WTC11 (cell line): ENCODE measurements at regions not wholly inside any gene's neighbourhood (a gene's known extent, or its start where the extent isn't known, plus 50 kb on each side); places are given as distances from the start of the nearest gene placed in this dataset.

ENCODE experiments used
- ATAC-seq: fragments of 200-7000 bp; cut with Tn5 transposase; 2 replicates; pipeline ENCODE4 v1.10.0; 2021; ENCODE audit warnings: mild to moderate bottlenecking, moderate library complexity
- CTCF ChIA-PET: fragments of 300-600 bp; sonication (Branson Sonifier 250); formaldehyde crosslinking; loops from one replicate; lab custom pipeline; 2021; ENCODE audit warnings: antibody characterized with exemption; lab: Charles Lee
- POLR2A ChIA-PET: fragments of 350-600 bp; sonication (Branson Sonifier 250); formaldehyde crosslinking; loops from one replicate; lab custom pipeline; 2021; ENCODE audit warnings: antibody characterized with exemption; lab: Charles Lee
- DNase-seq: peaks from one replicate; pipeline ENCODE4 v3.0.0; 2021; ENCODE audit warnings: low spot score
- H3K27ac Mint-ChIP-seq: 2 replicates; pipeline ENCODE4 v1.8.0; 2021; ENCODE audit warnings: mixed read lengths
- H3K27me3 Mint-ChIP-seq: 2 replicates; pipeline ENCODE4 v1.8.0; 2021; ENCODE audit warnings: low read depth, mild to moderate bottlenecking, moderate library complexity, mixed read lengths
- H3K36me3 Mint-ChIP-seq: 2 replicates; pipeline ENCODE4 v1.8.0; 2021; ENCODE audit warnings: mixed read lengths
- H3K4me1 Mint-ChIP-seq: 2 replicates; pipeline ENCODE4 v1.8.0; 2022; ENCODE audit warnings: mixed read lengths
- H3K4me3 Mint-ChIP-seq: 2 replicates; pipeline ENCODE4 v1.8.0; 2021; ENCODE audit warnings: mild to moderate bottlenecking, moderate library complexity, mixed read lengths
- H3K9me3 Mint-ChIP-seq: 2 replicates; pipeline ENCODE4 v1.8.0; 2021; ENCODE audit warnings: mixed read lengths
- ATF1 ChIP-seq: sonication (generic); formaldehyde crosslinking; IDR thresholded peaks from 2 replicates; pipeline ENCODE4 v1.8.1; 2023; ENCODE audit warnings: mild to moderate bottlenecking, moderate library complexity, missing genetic modification reagents
- CBFB ChIP-seq: sonication (generic); formaldehyde crosslinking; IDR thresholded peaks from 2 replicates; pipeline ENCODE4 v1.8.1; 2022; ENCODE audit warnings: mild to moderate bottlenecking, low read depth, missing genetic modification reagents
- CREB1 ChIP-seq: sonication (generic); formaldehyde crosslinking; IDR thresholded peaks from 2 replicates; pipeline ENCODE4 v1.8.0; 2023; ENCODE audit warnings: mild to moderate bottlenecking, missing genetic modification reagents
- E2F5 ChIP-seq: sonication (generic); formaldehyde crosslinking; IDR thresholded peaks from 2 replicates; pipeline ENCODE4 v1.8.1; 2022; ENCODE audit warnings: mild to moderate bottlenecking, moderate library complexity, missing genetic modification reagents
- EMX1 ChIP-seq: fragments of 250-450 bp; sonication (Bioruptor Pico); IDR thresholded peaks from 2 replicates; pipeline ENCODE4 v1.8.0; 2021; ENCODE audit warnings: mild to moderate bottlenecking
- FOXP1 ChIP-seq: sonication (generic); formaldehyde crosslinking; IDR thresholded peaks from 2 replicates; pipeline ENCODE4 v1.8.0; 2022; ENCODE audit warnings: missing genetic modification reagents, mild to moderate bottlenecking, moderate library complexity, borderline replicate concordance
- GABPB1 ChIP-seq: sonication (generic); formaldehyde crosslinking; IDR thresholded peaks from 2 replicates; pipeline ENCODE4 v1.8.1; 2023; ENCODE audit warnings: mild to moderate bottlenecking, missing genetic modification reagents
- GRHL2 ChIP-seq: fragments of 250-450 bp; sonication (Bioruptor Pico); IDR thresholded peaks from 2 replicates; pipeline ENCODE4 v1.8.0; 2022; ENCODE audit warnings: mild to moderate bottlenecking, moderate library complexity; ENCODE audit not compliant: insufficient replicate concordance, severe bottlenecking
- GTF2I ChIP-seq: fragments of 250-450 bp; sonication (Bioruptor Pico); conservative IDR thresholded peaks from 2 replicates; pipeline ENCODE4 v1.4.0; 2021; ENCODE audit warnings: mild to moderate bottlenecking
- HMGA2 ChIP-seq: fragments of 250-450 bp; sonication (Bioruptor Pico); IDR thresholded peaks from 2 replicates; pipeline ENCODE4 v1.4.0; 2021; ENCODE audit warnings: mild to moderate bottlenecking, moderate library complexity
- MXD4 ChIP-seq: fragments of 250-450 bp; sonication (Bioruptor Pico); IDR thresholded peaks from 2 replicates; pipeline ENCODE4 v1.8.0; 2021; ENCODE audit warnings: mild to moderate bottlenecking, moderate library complexity, borderline replicate concordance
- MYBL2 ChIP-seq: sonication (generic); formaldehyde crosslinking; IDR thresholded peaks from 2 replicates; pipeline ENCODE4 v1.8.1; 2023; ENCODE audit warnings: mild to moderate bottlenecking, moderate library complexity, missing genetic modification reagents
- RORB ChIP-seq: fragments of 250-450 bp; sonication (Bioruptor Pico); IDR thresholded peaks from 2 replicates; pipeline ENCODE4 v1.9.0; 2021; ENCODE audit warnings: mild to moderate bottlenecking
- SMAD3 ChIP-seq: sonication (generic); formaldehyde crosslinking; IDR thresholded peaks from 2 replicates; pipeline ENCODE4 v1.8.0; 2022; ENCODE audit warnings: missing genetic modification reagents, mild to moderate bottlenecking, borderline replicate concordance
- SP1 ChIP-seq: sonication (generic); formaldehyde crosslinking; conservative IDR thresholded peaks from 2 replicates; pipeline ENCODE4 v1.8.1; 2022; ENCODE audit warnings: missing genetic modification reagents
- TCF7 ChIP-seq: sonication (generic); formaldehyde crosslinking; IDR thresholded peaks from 2 replicates; pipeline ENCODE4 v1.8.0; 2022; ENCODE audit warnings: mild to moderate bottlenecking, low read depth, missing genetic modification reagents, moderate library complexity
- ZNF138 ChIP-seq: sonication (generic); formaldehyde crosslinking; conservative IDR thresholded peaks from 2 replicates; pipeline ENCODE4 v1.8.1; 2022; ENCODE audit warnings: mild to moderate bottlenecking, moderate library complexity, missing genetic modification reagents
- ZNF263 ChIP-seq: sonication (generic); formaldehyde crosslinking; IDR thresholded peaks from 2 replicates; pipeline ENCODE4 v1.8.1; 2022; ENCODE audit warnings: low read depth, mild to moderate bottlenecking, moderate library complexity, missing genetic modification reagents
- ZNF416 ChIP-seq: fragments of 250-450 bp; sonication (Bioruptor Pico); IDR thresholded peaks from 2 replicates; pipeline ENCODE4 v1.9.0; 2021; ENCODE audit warnings: mild to moderate bottlenecking, inconsistent platforms
- TF ChIP-seq, protein P1 (sequence below): fragments of 250-450 bp; sonication (Bioruptor Pico); IDR thresholded peaks from 2 replicates; pipeline ENCODE4 v1.9.0; 2021; ENCODE audit warnings: moderate library complexity, mild to moderate bottlenecking, inconsistent platforms, borderline replicate concordance
- TF ChIP-seq, protein P2 (sequence below): sonication (generic); formaldehyde crosslinking; conservative IDR thresholded peaks from 2 replicates; pipeline ENCODE4 v1.8.1; 2022; ENCODE audit warnings: mild to moderate bottlenecking, missing genetic modification reagents
- TF ChIP-seq, protein P3 (sequence below): sonication (generic); formaldehyde crosslinking; IDR thresholded peaks from 2 replicates; pipeline ENCODE4 v1.8.1; 2022; ENCODE audit warnings: low read depth, mild to moderate bottlenecking, moderate library complexity, missing genetic modification reagents, borderline replicate concordance
- TF ChIP-seq, protein P4 (sequence below): sonication (generic); formaldehyde crosslinking; IDR thresholded peaks from 2 replicates; pipeline ENCODE4 v1.8.0; 2023; ENCODE audit warnings: missing genetic modification reagents, mild to moderate bottlenecking, borderline replicate concordance

DNA sequence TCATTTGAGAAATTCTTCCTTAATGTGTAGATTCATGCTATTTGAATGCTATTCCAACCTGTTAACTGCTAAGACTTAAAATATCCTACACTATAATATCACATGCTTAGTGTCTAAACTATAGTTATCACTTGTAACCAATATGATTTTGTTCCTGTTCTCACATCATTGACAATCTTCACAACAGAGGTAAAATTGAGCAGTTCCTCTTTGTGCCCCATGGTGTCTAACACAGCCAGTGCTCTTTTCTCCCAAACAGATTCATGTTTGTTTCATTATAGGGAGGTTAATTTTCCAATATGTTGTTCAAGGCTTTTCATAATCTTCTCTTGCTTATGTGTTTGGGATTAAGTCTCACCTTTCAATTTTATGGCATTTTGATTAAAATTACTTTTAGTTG is 591.1 kb downstream of the ZPLD1 start:
- CTCF ChIA-PET, result no interaction called here
- ATAC-seq (no peak), DNase-seq (no peak)
- Mint-ChIP-seq H3K4me1 (peaks cover 10% of the 10 kb centered on the region), H3K27me3 (no peaks in the 10 kb centered on the region), H3K36me3 (no peaks in the 10 kb centered on the region), H3K4me3 (no peak overlapping the region), H3K27ac (no peak overlapping the region), H3K9me3 (no peaks in the 10 kb centered on the region)
- TF ChIP-seq HMGA2 (CRISPR knock-in tag) (no peak), MXD4 (no peak), ZNF416 (CRISPR knock-in tag) (no peak), GRHL2 (CRISPR knock-in tag) (no peak), TCF7 (CRISPR knock-in tag) (no peak), SP1 (CRISPR knock-in tag) (no peak), MYBL2 (CRISPR knock-in tag) (no peak), ATF1 (no peak), ZNF138 (CRISPR knock-in tag) (no peak), GTF2I (CRISPR knock-in tag) (no peak), ZNF263 (CRISPR knock-in tag) (no peak), RORB (CRISPR knock-in tag) (no peak), EMX1 (no peak), E2F5 (CRISPR knock-in tag) (no peak), GABPB1 (CRISPR knock-in tag) (no peak)
- TF ChIP-seq, protein P1, sequence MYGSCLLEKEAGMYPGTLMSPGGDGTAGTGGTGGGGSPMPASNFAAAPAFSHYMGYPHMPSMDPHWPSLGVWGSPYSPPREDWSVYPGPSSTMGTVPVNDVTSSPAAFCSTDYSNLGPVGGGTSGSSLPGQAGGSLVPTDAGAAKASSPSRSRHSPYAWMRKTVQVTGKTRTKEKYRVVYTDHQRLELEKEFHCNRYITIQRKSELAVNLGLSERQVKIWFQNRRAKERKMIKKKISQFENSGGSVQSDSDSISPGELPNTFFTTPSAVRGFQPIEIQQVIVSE (CRISPR knock-in tag), result no peak
- TF ChIP-seq, protein P2, sequence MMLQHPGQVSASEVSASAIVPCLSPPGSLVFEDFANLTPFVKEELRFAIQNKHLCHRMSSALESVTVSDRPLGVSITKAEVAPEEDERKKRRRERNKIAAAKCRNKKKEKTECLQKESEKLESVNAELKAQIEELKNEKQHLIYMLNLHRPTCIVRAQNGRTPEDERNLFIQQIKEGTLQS (CRISPR knock-in tag), result no peak
- POLR2A ChIA-PET, result no interaction called here

GRCh38 chr3:103033841-103034240 is 599.0 kb downstream of the ZPLD1 start:
- Mint-ChIP-seq H3K4me1 (no peaks in the 10 kb centered on the region), H3K9me3 (peaks cover 3% of the 10 kb centered on the region; the same call in 1 of the 2 replicates), H3K27me3 (no peaks in the 10 kb centered on the region), H3K27ac (no peak overlapping the region), H3K4me3 (no peak overlapping the region), H3K36me3 (no peaks in the 10 kb centered on the region)
- POLR2A ChIA-PET, result no interaction called here
- CTCF ChIA-PET, result no interaction called here
- TF ChIP-seq, protein P3, sequence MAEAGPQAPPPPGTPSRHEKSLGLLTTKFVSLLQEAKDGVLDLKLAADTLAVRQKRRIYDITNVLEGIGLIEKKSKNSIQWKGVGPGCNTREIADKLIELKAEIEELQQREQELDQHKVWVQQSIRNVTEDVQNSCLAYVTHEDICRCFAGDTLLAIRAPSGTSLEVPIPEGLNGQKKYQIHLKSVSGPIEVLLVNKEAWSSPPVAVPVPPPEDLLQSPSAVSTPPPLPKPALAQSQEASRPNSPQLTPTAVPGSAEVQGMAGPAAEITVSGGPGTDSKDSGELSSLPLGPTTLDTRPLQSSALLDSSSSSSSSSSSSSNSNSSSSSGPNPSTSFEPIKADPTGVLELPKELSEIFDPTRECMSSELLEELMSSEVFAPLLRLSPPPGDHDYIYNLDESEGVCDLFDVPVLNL, result no peak
- TF ChIP-seq, protein P4, sequence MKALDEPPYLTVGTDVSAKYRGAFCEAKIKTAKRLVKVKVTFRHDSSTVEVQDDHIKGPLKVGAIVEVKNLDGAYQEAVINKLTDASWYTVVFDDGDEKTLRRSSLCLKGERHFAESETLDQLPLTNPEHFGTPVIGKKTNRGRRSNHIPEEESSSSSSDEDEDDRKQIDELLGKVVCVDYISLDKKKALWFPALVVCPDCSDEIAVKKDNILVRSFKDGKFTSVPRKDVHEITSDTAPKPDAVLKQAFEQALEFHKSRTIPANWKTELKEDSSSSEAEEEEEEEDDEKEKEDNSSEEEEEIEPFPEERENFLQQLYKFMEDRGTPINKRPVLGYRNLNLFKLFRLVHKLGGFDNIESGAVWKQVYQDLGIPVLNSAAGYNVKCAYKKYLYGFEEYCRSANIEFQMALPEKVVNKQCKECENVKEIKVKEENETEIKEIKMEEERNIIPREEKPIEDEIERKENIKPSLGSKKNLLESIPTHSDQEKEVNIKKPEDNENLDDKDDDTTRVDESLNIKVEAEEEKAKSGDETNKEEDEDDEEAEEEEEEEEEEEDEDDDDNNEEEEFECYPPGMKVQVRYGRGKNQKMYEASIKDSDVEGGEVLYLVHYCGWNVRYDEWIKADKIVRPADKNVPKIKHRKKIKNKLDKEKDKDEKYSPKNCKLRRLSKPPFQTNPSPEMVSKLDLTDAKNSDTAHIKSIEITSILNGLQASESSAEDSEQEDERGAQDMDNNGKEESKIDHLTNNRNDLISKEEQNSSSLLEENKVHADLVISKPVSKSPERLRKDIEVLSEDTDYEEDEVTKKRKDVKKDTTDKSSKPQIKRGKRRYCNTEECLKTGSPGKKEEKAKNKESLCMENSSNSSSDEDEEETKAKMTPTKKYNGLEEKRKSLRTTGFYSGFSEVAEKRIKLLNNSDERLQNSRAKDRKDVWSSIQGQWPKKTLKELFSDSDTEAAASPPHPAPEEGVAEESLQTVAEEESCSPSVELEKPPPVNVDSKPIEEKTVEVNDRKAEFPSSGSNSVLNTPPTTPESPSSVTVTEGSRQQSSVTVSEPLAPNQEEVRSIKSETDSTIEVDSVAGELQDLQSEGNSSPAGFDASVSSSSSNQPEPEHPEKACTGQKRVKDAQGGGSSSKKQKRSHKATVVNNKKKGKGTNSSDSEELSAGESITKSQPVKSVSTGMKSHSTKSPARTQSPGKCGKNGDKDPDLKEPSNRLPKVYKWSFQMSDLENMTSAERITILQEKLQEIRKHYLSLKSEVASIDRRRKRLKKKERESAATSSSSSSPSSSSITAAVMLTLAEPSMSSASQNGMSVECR (CRISPR knock-in tag), result no peak
- TF ChIP-seq CBFB (no peak), SP1 (CRISPR knock-in tag) (no peak), CREB1 (CRISPR knock-in tag) (no peak), FOXP1 (no peak), SMAD3 (CRISPR knock-in tag) (no peak)
- ATAC-seq, result no peak
- DNase-seq, result no peak
